ENCODE measurements at regions not wholly inside any gene's neighbourhood (a gene's known extent, or its start where the extent isn't known, plus 50 kb on each side); places are given as distances from the start of the nearest gene placed in this dataset.

DNA sequence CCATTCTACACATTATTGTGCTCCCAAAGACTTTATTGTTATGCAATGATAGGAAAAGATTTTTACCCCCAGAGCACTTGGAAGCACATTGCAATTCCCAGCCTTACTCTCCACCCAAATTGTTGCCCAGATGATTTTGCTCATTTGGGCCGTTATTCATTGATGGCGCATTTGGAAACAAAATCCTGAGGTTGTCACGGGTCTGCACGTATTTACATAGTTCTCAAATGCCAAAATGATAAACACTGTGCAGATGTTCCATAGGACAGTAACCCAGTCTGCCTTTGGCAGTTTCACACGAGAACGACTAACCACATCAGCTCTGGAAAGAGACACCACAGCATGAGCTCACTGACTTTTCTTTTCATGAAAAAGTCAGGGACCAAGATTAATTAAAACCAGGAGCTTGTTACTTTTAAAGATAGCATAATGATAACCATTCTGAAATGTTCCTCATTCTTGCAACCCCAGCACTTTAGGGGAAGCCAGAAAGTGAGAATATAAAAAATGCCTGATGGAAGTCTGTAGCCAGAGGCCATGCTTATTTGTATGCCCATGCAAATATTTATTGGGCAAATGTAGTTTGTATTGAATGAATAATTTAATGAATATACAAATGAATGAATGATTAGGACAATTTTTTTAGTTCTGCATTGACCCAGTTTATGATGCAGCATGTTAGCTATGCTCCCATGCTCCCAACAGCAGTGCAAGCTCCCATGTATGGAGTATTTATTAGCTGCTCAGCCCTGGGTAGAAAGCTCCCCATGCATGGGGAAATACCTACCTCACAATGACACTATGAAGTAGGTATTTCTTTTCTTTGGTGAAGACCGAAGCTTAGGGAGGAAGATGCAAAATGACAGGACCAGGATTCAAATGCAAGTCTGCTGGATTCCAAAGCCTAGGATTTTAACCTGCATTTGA is 84.6 kb downstream of the MAIP1 start:
- CTCF ChIA-PET = no interaction called here
- ATAC-seq (no peak), DNase-seq (ENCODE audit: low read depth, low spot score) (no peak)
- no peaks in the 10 kb centered on the region for H3K36me3 ChIP-seq (ENCODE audit: control insufficient read depth, insufficient read depth, low read length)
- H3K9me3 ChIP-seq (ENCODE audit: control insufficient read depth, insufficient read depth, low read depth, low read length) = no peaks in the 10 kb centered on the region
- no peaks in the 10 kb centered on the region for H3K4me1 ChIP-seq (ENCODE audit: control insufficient read depth, insufficient read depth, low read length)
- H3K27me3 ChIP-seq (ENCODE audit: control insufficient read depth, insufficient read depth, low read length) = no peaks in the 10 kb centered on the region
- no TSS peak for BruUV-seq (replicated peaks)
- no peak overlapping the region for H3K27ac ChIP-seq (ENCODE audit: low read length)
- POLR2A ChIA-PET = no interaction called here
- no peak overlapping the region for H3K4me3 ChIP-seq (ENCODE audit: low read depth in 2 of 2, low read length in 2 of 2)
- TF ChIP-seq TCF7L2 (IDR thresholded peaks at IDR 0.05; ENCODE audit: low read depth, low read length) = no peak
- no peak for TF ChIP-seq POLR2AphosphoS5 (IDR thresholded peaks at IDR 0.05; ENCODE audit: low read depth, low read length)
- no peak for TF ChIP-seq SIN3A (IDR thresholded peaks at IDR 0.05; ENCODE audit: borderline replicate concordance, insufficient read depth, low read depth, low read length)
- TF ChIP-seq, protein P1, sequence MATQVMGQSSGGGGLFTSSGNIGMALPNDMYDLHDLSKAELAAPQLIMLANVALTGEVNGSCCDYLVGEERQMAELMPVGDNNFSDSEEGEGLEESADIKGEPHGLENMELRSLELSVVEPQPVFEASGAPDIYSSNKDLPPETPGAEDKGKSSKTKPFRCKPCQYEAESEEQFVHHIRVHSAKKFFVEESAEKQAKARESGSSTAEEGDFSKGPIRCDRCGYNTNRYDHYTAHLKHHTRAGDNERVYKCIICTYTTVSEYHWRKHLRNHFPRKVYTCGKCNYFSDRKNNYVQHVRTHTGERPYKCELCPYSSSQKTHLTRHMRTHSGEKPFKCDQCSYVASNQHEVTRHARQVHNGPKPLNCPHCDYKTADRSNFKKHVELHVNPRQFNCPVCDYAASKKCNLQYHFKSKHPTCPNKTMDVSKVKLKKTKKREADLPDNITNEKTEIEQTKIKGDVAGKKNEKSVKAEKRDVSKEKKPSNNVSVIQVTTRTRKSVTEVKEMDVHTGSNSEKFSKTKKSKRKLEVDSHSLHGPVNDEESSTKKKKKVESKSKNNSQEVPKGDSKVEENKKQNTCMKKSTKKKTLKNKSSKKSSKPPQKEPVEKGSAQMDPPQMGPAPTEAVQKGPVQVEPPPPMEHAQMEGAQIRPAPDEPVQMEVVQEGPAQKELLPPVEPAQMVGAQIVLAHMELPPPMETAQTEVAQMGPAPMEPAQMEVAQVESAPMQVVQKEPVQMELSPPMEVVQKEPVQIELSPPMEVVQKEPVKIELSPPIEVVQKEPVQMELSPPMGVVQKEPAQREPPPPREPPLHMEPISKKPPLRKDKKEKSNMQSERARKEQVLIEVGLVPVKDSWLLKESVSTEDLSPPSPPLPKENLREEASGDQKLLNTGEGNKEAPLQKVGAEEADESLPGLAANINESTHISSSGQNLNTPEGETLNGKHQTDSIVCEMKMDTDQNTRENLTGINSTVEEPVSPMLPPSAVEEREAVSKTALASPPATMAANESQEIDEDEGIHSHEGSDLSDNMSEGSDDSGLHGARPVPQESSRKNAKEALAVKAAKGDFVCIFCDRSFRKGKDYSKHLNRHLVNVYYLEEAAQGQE (IDR thresholded peaks at IDR 0.05; ENCODE audit: insufficient read depth in 1 of 2, low read depth in 2 of 2, low read length in 1 of 2) = no peak
- TF ChIP-seq CTCF (IDR thresholded peaks at IDR 0.05) = no peak
- intact Hi-C loops (cut with micrococcal nuclease; ENCODE audit: unreplicated experiment) (no loop called here), in situ Hi-C loops (cut with HindIII; ENCODE audit: low pct_unique_long_range_greater_than_20kb, low sequenced_read_pairs) (no loop called here)

GRCh38 chr2:200040831-200041230 is 85.4 kb downstream of the MAIP1 start:
- Histone ChIP-seq H3K4me3 (ENCODE audit: low read depth in 2 of 2, low read length in 2 of 2) (no peak overlapping the region), H3K27me3 (ENCODE audit: control insufficient read depth, insufficient read depth, low read length) (no peaks in the 10 kb centered on the region), H3K4me1 (ENCODE audit: control insufficient read depth, insufficient read depth, low read length) (no peaks in the 10 kb centered on the region), H3K9me3 (ENCODE audit: control insufficient read depth, insufficient read depth, low read depth, low read length) (no peaks in the 10 kb centered on the region), H3K27ac (ENCODE audit: low read length) (no peak overlapping the region), H3K36me3 (ENCODE audit: control insufficient read depth, insufficient read depth, low read length) (no peaks in the 10 kb centered on the region)
- ChIA-PET POLR2A (no interaction called here), CTCF (no interaction called here)
- intact Hi-C loops (cut with micrococcal nuclease; ENCODE audit: unreplicated experiment) (no loop called here), in situ Hi-C loops (cut with HindIII; ENCODE audit: low pct_unique_long_range_greater_than_20kb, low sequenced_read_pairs) (no loop called here)
- no peak for TF ChIP-seq CTCF (IDR thresholded peaks at IDR 0.05)
- no peak for TF ChIP-seq TCF7L2 (IDR thresholded peaks at IDR 0.05; ENCODE audit: low read depth, low read length)
- TF ChIP-seq POLR2AphosphoS5 (IDR thresholded peaks at IDR 0.05; ENCODE audit: low read depth, low read length) = no peak
- TF ChIP-seq SIN3A (IDR thresholded peaks at IDR 0.05; ENCODE audit: borderline replicate concordance, insufficient read depth, low read depth, low read length) = no peak
- TF ChIP-seq, protein P1 (IDR thresholded peaks at IDR 0.05; ENCODE audit: insufficient read depth in 1 of 2, low read depth in 2 of 2, low read length in 1 of 2) = no peak
- no peak for ATAC-seq
- BruUV-seq (replicated peaks) = no TSS peak
- no peak for DNase-seq (ENCODE audit: low read depth, low spot score)
